ENCODE measurements at regions not wholly inside any gene's neighbourhood (a gene's known extent, or its start where the extent isn't known, plus 50 kb on each side); places are given as distances from the start of the nearest gene placed in this dataset.

DNA sequence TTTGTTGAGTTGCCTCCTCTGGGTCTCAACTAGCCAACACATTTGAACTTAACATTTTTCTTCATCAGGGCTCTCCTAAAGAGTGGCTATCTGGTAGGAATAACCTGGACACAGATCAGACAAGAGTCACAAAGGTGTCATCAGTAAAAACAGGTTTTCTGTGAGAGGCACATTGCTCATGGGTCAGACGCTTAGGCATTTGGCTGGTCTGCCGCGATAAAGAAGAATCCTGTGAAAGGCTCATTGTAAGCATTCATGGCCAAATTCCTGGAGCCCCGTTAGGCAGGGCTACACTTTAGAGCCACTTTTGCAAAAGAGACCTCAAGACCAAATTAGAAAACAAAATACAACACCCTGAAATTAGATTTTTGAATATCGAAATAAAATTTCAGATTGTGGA, 64.2 kb upstream of the PDE4B start:
- H3K27ac ChIP-seq: no peak overlapping the region
- DNase-seq (ENCODE audit: low read depth, low spot score): no peak

- no peak overlapping the region for H3K27ac ChIP-seq
- no peak for DNase-seq (ENCODE audit: low read depth, low spot score)
These were observed 63.4 kb upstream of the PDE4B start for GRCh38 chr1:65729259-65729658.

DNA sequence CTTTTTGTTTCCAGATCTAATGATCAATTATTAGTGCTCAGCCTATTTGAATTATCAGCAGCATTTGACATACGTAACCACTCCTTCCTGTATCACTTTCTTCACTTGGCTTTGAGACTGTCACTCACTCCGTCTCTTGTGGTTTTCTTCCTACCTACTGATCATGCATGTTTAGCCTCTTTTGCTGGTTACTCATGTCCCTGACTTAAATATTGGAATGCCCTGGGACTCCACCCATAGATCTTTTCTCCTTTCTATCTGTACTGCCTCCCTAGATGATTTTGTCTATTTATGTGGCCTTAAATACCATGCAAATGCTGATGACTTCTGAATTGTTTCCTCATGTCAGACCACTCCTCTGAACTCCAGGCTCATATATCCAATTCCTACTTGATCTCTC, 57.7 kb upstream of the PDE4B start:
- DNase-seq (ENCODE audit: low read depth, low spot score): no peak
- H3K27ac ChIP-seq: no peak overlapping the region

- DNase-seq (ENCODE audit: low read depth, low spot score): no peak
- no peak overlapping the region for H3K27ac ChIP-seq
These were observed 50.7 kb upstream of the PDE4B start for GRCh38 chr1:65741993-65742392.
